DND-41 (cell line): ENCODE measurements at regions not wholly inside any gene's neighbourhood (a gene's known extent, or its start where the extent isn't known, plus 50 kb on each side); places are given as distances from the start of the nearest gene placed in this dataset.

Experiments
- CTCF ChIP-seq: IDR thresholded peaks from 2 replicates; pipeline ENCODE4 v1.5.1; 2012; ENCODE audit warnings: borderline replicate concordance, low read length, moderate library complexity, mild to moderate bottlenecking; ENCODE audit not compliant: poor library complexity, severe bottlenecking; ENCODE audit errors: extremely low read depth
- EZH2 ChIP-seq: IDR thresholded peaks from 3 replicates; pipeline ENCODE4 v1.6.1; 2012; ENCODE audit warnings: borderline replicate concordance, low read depth, mild to moderate bottlenecking, moderate library complexity, low read length, inconsistent platforms; ENCODE audit not compliant: severe bottlenecking

GRCh38 chr4:166182145-166182544 is 309.1 kb downstream of the TLL1 start:
- TF ChIP-seq CTCF, result no peak
- no peak for TF ChIP-seq EZH2
